Kidney (tissue), 13 donors: ENCODE measurements at regions not wholly inside any gene's neighbourhood (a gene's known extent, or its start where the extent isn't known, plus 50 kb on each side); places are given as distances from the start of the nearest gene placed in this dataset.

ENCODE experiments used
- DNase-seq, 5 donors: peaks; one replicate each; pipeline ENCODE4 v3.0.0-alpha.2; 2013 to 2020
- FAIRE-seq: peaks from 2 replicates; lab custom pipeline; 2012; peaks lifted over from hg19 to GRCh38; lab: Jason Lieb, UNC
- H3K27ac ChIP-seq, 2 donors: one replicate each; pipeline ENCODE4 v1.7.0; 2013; ENCODE audit warnings: low read depth in 2 of 2, low read length in 2 of 2, inconsistent platforms in 1 of 2
- H3K27me3 ChIP-seq: one replicate; pipeline ENCODE4 v1.7.1; 2013; ENCODE audit warnings: low read length, inconsistent platforms; ENCODE audit not compliant: control insufficient read depth, insufficient read depth
- H3K36me3 ChIP-seq, 3 donors: one replicate each; pipeline versions ENCODE4 v1.7.0 to v1.7.1; 2013; ENCODE audit warnings: low read length in 3 of 3, control low read depth in 1 of 3, inconsistent platforms in 1 of 3; ENCODE audit not compliant: insufficient read depth in 3 of 3, control insufficient read depth in 2 of 3
- H3K4me1 ChIP-seq, 3 donors: one replicate each; pipeline versions ENCODE4 v1.7.0 to v1.7.1; 2013; ENCODE audit warnings: low read length in 3 of 3, inconsistent platforms in 1 of 3, low read depth in 1 of 3; ENCODE audit not compliant: control insufficient read depth in 2 of 3, insufficient read depth in 2 of 3
- H3K4me3 ChIP-seq, 3 donors: one replicate each; pipeline versions ENCODE4 v1.7.0 to v1.8.1; 2013; ENCODE audit warnings: low read length in 3 of 3, control low read depth in 1 of 3, inconsistent platforms in 1 of 3
- H3K9ac ChIP-seq, 3 donors: one replicate each; pipeline versions ENCODE4 v1.7.0 to v1.7.1; 2013; ENCODE audit warnings: low read length in 3 of 3, control low read depth in 1 of 3, inconsistent platforms in 1 of 3
- H3K9me3 ChIP-seq, 3 donors: one replicate each; pipeline versions ENCODE4 v1.7.0 to v1.7.1; 2013; ENCODE audit warnings: low read length in 3 of 3, control low read depth in 1 of 3, inconsistent platforms in 1 of 3; ENCODE audit not compliant: control insufficient read depth in 2 of 3, insufficient read depth in 1 of 3
- CTCF ChIP-seq: IDR thresholded peaks from 3 replicates; pipeline ENCODE4 v1.5.1; 2012; ENCODE audit warnings: mild to moderate bottlenecking, moderate library complexity, borderline replicate concordance; ENCODE audit not compliant: insufficient read depth; ENCODE audit errors: extremely low read depth
- intact Hi-C: fragments of 100-400 bp; cut with DNase I; formaldehyde crosslinking; loops from one replicate; pipeline ENCODE4 v1.11.1; 2022
- donor health status: control.
- donor health status: control.
- donor health status: control.
- donor health status: control.
- donor health status: control.
- donor health status: DM: yes; HTN: yes; CAD: no.
- donor health status: Normal renal cell carcinoma (clear cell type).

GRCh38 chr15:26298659-26299170 lies 435.6 kb upstream of the ATP10A start:
- intact Hi-C loops = no loop called here
- no peaks in the 10 kb centered on the region for H3K36me3 ChIP-seq
- H3K9me3 ChIP-seq = no peaks in the 10 kb centered on the region
- FAIRE-seq = no peak
- no peaks in the 10 kb centered on the region for H3K27me3 ChIP-seq
- H3K4me3 ChIP-seq = no peak overlapping the region
- H3K9ac ChIP-seq = no peak overlapping the region
- H3K27ac ChIP-seq = no peak overlapping the region
- no peaks in the 10 kb centered on the region for H3K4me1 ChIP-seq
- no peak for DNase-seq
- TF ChIP-seq CTCF = no peak

- Histone ChIP-seq H3K4me1 (no peaks in the 10 kb centered on the region), H3K36me3 (no peaks in the 10 kb centered on the region), H3K4me3 (no peak overlapping the region), H3K9me3 (no peaks in the 10 kb centered on the region), H3K27ac (no peak overlapping the region), H3K9ac (no peak overlapping the region), H3K27me3 (no peaks in the 10 kb centered on the region)
- intact Hi-C loops = no loop called here
- TF ChIP-seq CTCF = no peak
- DNase-seq = peak in 1 of 5 donors; percentile 53
- no peak for FAIRE-seq
Observed at GRCh38 chr15:26298010-26298658, 435.0 kb upstream of the ATP10A start.

- DNase-seq (peak in 3 of 5 donors; percentile 33 to 66 (median 56)), FAIRE-seq (no peak)
- Histone ChIP-seq H3K27me3 (no peaks in the 10 kb centered on the region), H3K4me1 (no peaks in the 10 kb centered on the region), H3K36me3 (no peaks in the 10 kb centered on the region), H3K9ac (no peak overlapping the region), H3K4me3 (no peak overlapping the region), H3K9me3 (no peaks in the 10 kb centered on the region), H3K27ac (no peak overlapping the region)
- intact Hi-C loops = no loop called here
- no peak for TF ChIP-seq CTCF
Observed at GRCh38 chr15:26295336-26296085, 432.4 kb upstream of the ATP10A start.
